ENCODE measurements at regions not wholly inside any gene's neighbourhood (a gene's known extent, or its start where the extent isn't known, plus 50 kb on each side); places are given as distances from the start of the nearest gene placed in this dataset.
A peak's percentile ranks its signal among the peaks of the same experiment; 100 is the strongest.

DNA sequence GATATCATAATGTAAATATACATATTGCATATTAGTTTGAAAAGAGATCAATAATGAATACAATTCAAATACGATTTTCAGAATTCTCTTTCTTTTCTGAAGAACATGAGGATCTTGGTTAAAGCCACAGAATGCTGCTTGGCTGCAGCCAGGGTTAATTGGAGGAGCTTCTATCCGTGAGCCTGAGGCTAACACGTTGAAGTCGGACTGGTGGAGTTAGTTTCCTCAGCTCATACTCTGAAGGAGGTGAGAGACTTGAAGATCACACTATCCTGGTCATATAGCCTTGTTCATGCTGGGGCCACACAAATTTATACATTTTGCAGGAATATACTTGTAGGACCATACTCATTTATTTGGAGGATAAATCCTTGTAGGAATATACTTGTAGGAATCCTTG lies 335.8 kb downstream of the TRIB2 start:
- no peaks in the 10 kb centered on the region for H4K20me1 ChIP-seq (ENCODE audit: control insufficient read depth, extremely low read depth, insufficient read depth, low read length)
- no peak for DNase-seq (ENCODE audit: low read depth in 2 of 2)
- H3K9ac ChIP-seq (ENCODE audit: insufficient read depth, low read length), result no peak overlapping the region
- H3K27me3 ChIP-seq (ENCODE audit: control insufficient read depth, insufficient read depth, low read length), result no peaks in the 10 kb centered on the region
- TF ChIP-seq, protein P1, sequence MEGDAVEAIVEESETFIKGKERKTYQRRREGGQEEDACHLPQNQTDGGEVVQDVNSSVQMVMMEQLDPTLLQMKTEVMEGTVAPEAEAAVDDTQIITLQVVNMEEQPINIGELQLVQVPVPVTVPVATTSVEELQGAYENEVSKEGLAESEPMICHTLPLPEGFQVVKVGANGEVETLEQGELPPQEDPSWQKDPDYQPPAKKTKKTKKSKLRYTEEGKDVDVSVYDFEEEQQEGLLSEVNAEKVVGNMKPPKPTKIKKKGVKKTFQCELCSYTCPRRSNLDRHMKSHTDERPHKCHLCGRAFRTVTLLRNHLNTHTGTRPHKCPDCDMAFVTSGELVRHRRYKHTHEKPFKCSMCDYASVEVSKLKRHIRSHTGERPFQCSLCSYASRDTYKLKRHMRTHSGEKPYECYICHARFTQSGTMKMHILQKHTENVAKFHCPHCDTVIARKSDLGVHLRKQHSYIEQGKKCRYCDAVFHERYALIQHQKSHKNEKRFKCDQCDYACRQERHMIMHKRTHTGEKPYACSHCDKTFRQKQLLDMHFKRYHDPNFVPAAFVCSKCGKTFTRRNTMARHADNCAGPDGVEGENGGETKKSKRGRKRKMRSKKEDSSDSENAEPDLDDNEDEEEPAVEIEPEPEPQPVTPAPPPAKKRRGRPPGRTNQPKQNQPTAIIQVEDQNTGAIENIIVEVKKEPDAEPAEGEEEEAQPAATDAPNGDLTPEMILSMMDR (conservative IDR thresholded peaks at IDR 0.05 in 1 of 2, IDR thresholded peaks at IDR 0.05 in 1 of 2; ENCODE audit: low read depth in 1 of 2, low read length in 2 of 2), result no peak
- TF ChIP-seq EZH2 (IDR thresholded peaks at IDR 0.05; ENCODE audit: low read length, missing control alignments), result no peak
- no peak overlapping the region for H3K4me2 ChIP-seq (ENCODE audit: extremely low read depth, insufficient read depth, low read length)
- H3K9me3 ChIP-seq (ENCODE audit: control insufficient read depth, insufficient read depth, low read depth, low read length), result no peaks in the 10 kb centered on the region
- H3K27ac ChIP-seq (ENCODE audit: insufficient read depth, low read length), result no peak overlapping the region
- no peaks in the 10 kb centered on the region for H3K36me3 ChIP-seq (ENCODE audit: control insufficient read depth, insufficient read depth, low read length)
- H3K79me2 ChIP-seq (ENCODE audit: control insufficient read depth, insufficient read depth, low read length), result no peaks in the 10 kb centered on the region
- H2AFZ ChIP-seq (ENCODE audit: low read length), result no peak overlapping the region
- no peak overlapping the region for H3K4me3 ChIP-seq (replicated peaks in 1 of 4; ENCODE audit: control extremely low read depth in 1 of 4, insufficient read depth in 1 of 4, low read depth in 3 of 4, low read length in 4 of 4)
- H3K4me1 ChIP-seq (ENCODE audit: control insufficient read depth, extremely low read depth, insufficient read depth, low read length), result no peaks in the 10 kb centered on the region

GRCh38 chr2:13056259-13056843 lies 339.6 kb downstream of the TRIB2 start:
- Histone ChIP-seq H3K4me3 (replicated peaks in 1 of 4; ENCODE audit: control extremely low read depth in 1 of 4, insufficient read depth in 1 of 4, low read depth in 3 of 4, low read length in 4 of 4) (no peak overlapping the region), H3K27ac (ENCODE audit: insufficient read depth, low read length) (no peak overlapping the region), H3K27me3 (ENCODE audit: control insufficient read depth, insufficient read depth, low read length) (no peaks in the 10 kb centered on the region), H3K79me2 (ENCODE audit: control insufficient read depth, insufficient read depth, low read length) (no peaks in the 10 kb centered on the region), H2AFZ (ENCODE audit: low read length) (no peak overlapping the region), H3K9me3 (ENCODE audit: control insufficient read depth, insufficient read depth, low read depth, low read length) (no peaks in the 10 kb centered on the region), H3K36me3 (ENCODE audit: control insufficient read depth, insufficient read depth, low read length) (no peaks in the 10 kb centered on the region), H3K4me2 (ENCODE audit: extremely low read depth, insufficient read depth, low read length) (no peak overlapping the region), H3K9ac (ENCODE audit: insufficient read depth, low read length) (no peak overlapping the region), H4K20me1 (ENCODE audit: control insufficient read depth, extremely low read depth, insufficient read depth, low read length) (no peaks in the 10 kb centered on the region), H3K4me1 (ENCODE audit: control insufficient read depth, extremely low read depth, insufficient read depth, low read length) (no peaks in the 10 kb centered on the region)
- peak; percentile 2 to 54 for DNase-seq (ENCODE audit: low read depth in 2 of 2)
- TF ChIP-seq, protein P1 (conservative IDR thresholded peaks at IDR 0.05 in 1 of 2, IDR thresholded peaks at IDR 0.05 in 1 of 2; ENCODE audit: low read depth in 1 of 2, low read length in 2 of 2), result peak; percentile 47 to 63
- no peak for TF ChIP-seq EZH2 (IDR thresholded peaks at IDR 0.05; ENCODE audit: low read length, missing control alignments)

GRCh38 chr2:13057671-13058070 lies 340.9 kb downstream of the TRIB2 start:
- H3K4me2 ChIP-seq (ENCODE audit: extremely low read depth, insufficient read depth, low read length), result no peak overlapping the region
- no peak overlapping the region for H3K27ac ChIP-seq (ENCODE audit: insufficient read depth, low read length)
- H3K4me1 ChIP-seq (ENCODE audit: control insufficient read depth, extremely low read depth, insufficient read depth, low read length), result no peaks in the 10 kb centered on the region
- no peaks in the 10 kb centered on the region for H3K79me2 ChIP-seq (ENCODE audit: control insufficient read depth, insufficient read depth, low read length)
- no peaks in the 10 kb centered on the region for H4K20me1 ChIP-seq (ENCODE audit: control insufficient read depth, extremely low read depth, insufficient read depth, low read length)
- no peak overlapping the region for H2AFZ ChIP-seq (ENCODE audit: low read length)
- no peaks in the 10 kb centered on the region for H3K36me3 ChIP-seq (ENCODE audit: control insufficient read depth, insufficient read depth, low read length)
- DNase-seq (ENCODE audit: low read depth in 2 of 2), result no peak
- H3K9me3 ChIP-seq (ENCODE audit: control insufficient read depth, insufficient read depth, low read depth, low read length), result no peaks in the 10 kb centered on the region
- H3K9ac ChIP-seq (ENCODE audit: insufficient read depth, low read length), result no peak overlapping the region
- H3K27me3 ChIP-seq (ENCODE audit: control insufficient read depth, insufficient read depth, low read length), result no peaks in the 10 kb centered on the region
- TF ChIP-seq EZH2 (IDR thresholded peaks at IDR 0.05; ENCODE audit: low read length, missing control alignments), result no peak
- TF ChIP-seq, protein P1 (conservative IDR thresholded peaks at IDR 0.05 in 1 of 2, IDR thresholded peaks at IDR 0.05 in 1 of 2; ENCODE audit: low read depth in 1 of 2, low read length in 2 of 2), result no peak
- H3K4me3 ChIP-seq (replicated peaks in 1 of 4; ENCODE audit: control extremely low read depth in 1 of 4, insufficient read depth in 1 of 4, low read depth in 3 of 4, low read length in 4 of 4), result no peak overlapping the region
